Panc1 (cell line): ENCODE measurements at regions not wholly inside any gene's neighbourhood (a gene's known extent, or its start where the extent isn't known, plus 50 kb on each side); places are given as distances from the start of the nearest gene placed in this dataset.

Source experiments
- ATAC-seq: fragments of 200-7000 bp; cut with Tn5 transposase; 2 replicates; pipeline ENCODE4 v1.9.1; 2020; ENCODE audit warnings: mild to moderate bottlenecking, moderate library complexity
- BruUV-seq: library from RNA; stranded (reverse); fragments of 400-500 nt; replicated peaks from 2 replicates; lab custom pipeline; 2021; lab: Mats Ljungman, UMichigan
- CTCF ChIA-PET: fragments of 300-600 bp; sonication (Branson Sonifier 250); formaldehyde crosslinking; loops from one replicate; lab custom pipeline; 2022; ENCODE audit warnings: antibody characterized with exemption; lab: Charles Lee
- POLR2A ChIA-PET: fragments of 300-600 bp; sonication (Branson Sonifier 250); formaldehyde crosslinking; loops from one replicate; lab custom pipeline; 2022; ENCODE audit warnings: antibody characterized with exemption; lab: Charles Lee
- DNase-seq: peaks from one replicate; pipeline ENCODE4 v3.0.0-alpha.2; 2010; ENCODE audit warnings: low read depth, low spot score
- H3K27ac ChIP-seq: 2 replicates; pipeline ENCODE4 v1.5.1; 2011; ENCODE audit warnings: mild to moderate bottlenecking, low read length, inconsistent platforms
- H3K27me3 ChIP-seq: fragments of 200-500 bp; sonication (Bioruptor generic); 2 replicates; pipeline ENCODE4 v1.6.0; 2014; ENCODE audit warnings: low read length, inconsistent platforms; ENCODE audit not compliant: control insufficient read depth, insufficient read depth
- H3K36me3 ChIP-seq: fragments of 200-500 bp; sonication (Bioruptor generic); 2 replicates; pipeline ENCODE4 v1.5.1; 2014; ENCODE audit warnings: inconsistent platforms, mild to moderate bottlenecking, low read length, moderate library complexity; ENCODE audit not compliant: control insufficient read depth, insufficient read depth
- H3K4me1 ChIP-seq: 2 replicates; pipeline ENCODE4 v1.5.1; 2011; ENCODE audit warnings: inconsistent platforms, mild to moderate bottlenecking, low read length, moderate library complexity; ENCODE audit not compliant: control insufficient read depth, insufficient read depth
- H3K4me3 ChIP-seq, 2 experiments: 2 replicates each; pipeline ENCODE4 v1.5.1; 2011 to 2012; ENCODE audit warnings: low read depth in 2 of 2, low read length in 2 of 2, mild to moderate bottlenecking in 2 of 2, inconsistent platforms in 1 of 2, moderate library complexity in 1 of 2
- H3K9me3 ChIP-seq: fragments of 200-500 bp; sonication (Bioruptor generic); 2 replicates; pipeline ENCODE4 v1.5.1; 2014; ENCODE audit warnings: low read depth, mild to moderate bottlenecking, inconsistent platforms, low read length, moderate library complexity; ENCODE audit not compliant: control insufficient read depth, insufficient read depth
- CTCF ChIP-seq: fragments of 450-650 bp; IDR thresholded peaks from 2 replicates; pipeline ENCODE4 v1.5.1; 2017; ENCODE audit warnings: mild to moderate bottlenecking
- POLR2AphosphoS5 ChIP-seq: IDR thresholded peaks from 2 replicates; pipeline ENCODE4 v1.6.1; 2012; ENCODE audit warnings: mild to moderate bottlenecking, low read depth, low read length, moderate library complexity
- SIN3A ChIP-seq: IDR thresholded peaks from 2 replicates; pipeline ENCODE4 v1.6.1; 2012; ENCODE audit warnings: low read depth, mild to moderate bottlenecking, low read length, moderate library complexity, borderline replicate concordance; ENCODE audit not compliant: insufficient read depth
- TCF7L2 ChIP-seq: IDR thresholded peaks from 2 replicates; pipeline ENCODE4 v1.6.1; 2011; ENCODE audit warnings: mild to moderate bottlenecking, low read depth, low read length, inconsistent platforms
- in situ Hi-C: cut with HindIII; loops from 2 replicates; pipeline ENCODE4 v1.10.0; 2016; ENCODE audit warnings: low sequenced_read_pairs, low pct_unique_long_range_greater_than_20kb
- intact Hi-C: fragments of 100-400 bp; cut with micrococcal nuclease; formaldehyde crosslinking; loops from one replicate; pipeline ENCODE4 v1.10.0; 2022; ENCODE audit not compliant: unreplicated experiment
- TF ChIP-seq, protein P1 (sequence below), 2 experiments: IDR thresholded peaks; 2 replicates each; pipeline ENCODE4 v1.6.1; 2011 to 2012; ENCODE audit warnings: low read depth in 2 of 2, control low read depth in 1 of 2, low read length in 1 of 2, mild to moderate bottlenecking in 1 of 2, moderate library complexity in 1 of 2; ENCODE audit not compliant: insufficient read depth in 1 of 2

- Histone ChIP-seq H3K4me3 (no peak overlapping the region), H3K27me3 (no peaks in the 10 kb centered on the region), H3K36me3 (no peaks in the 10 kb centered on the region), H3K27ac (no peak overlapping the region), H3K4me1 (no peaks in the 10 kb centered on the region), H3K9me3 (no peaks in the 10 kb centered on the region)
- ATAC-seq = no peak
- ChIA-PET CTCF (no interaction called here), POLR2A (no interaction called here)
- DNase-seq = no peak
- no TSS peak for BruUV-seq
- in situ Hi-C loops (no loop called here), intact Hi-C loops (no loop called here)
- no peak for TF ChIP-seq POLR2AphosphoS5
- TF ChIP-seq TCF7L2 = no peak
- TF ChIP-seq CTCF = no peak
- no peak for TF ChIP-seq SIN3A
- TF ChIP-seq, protein P1, sequence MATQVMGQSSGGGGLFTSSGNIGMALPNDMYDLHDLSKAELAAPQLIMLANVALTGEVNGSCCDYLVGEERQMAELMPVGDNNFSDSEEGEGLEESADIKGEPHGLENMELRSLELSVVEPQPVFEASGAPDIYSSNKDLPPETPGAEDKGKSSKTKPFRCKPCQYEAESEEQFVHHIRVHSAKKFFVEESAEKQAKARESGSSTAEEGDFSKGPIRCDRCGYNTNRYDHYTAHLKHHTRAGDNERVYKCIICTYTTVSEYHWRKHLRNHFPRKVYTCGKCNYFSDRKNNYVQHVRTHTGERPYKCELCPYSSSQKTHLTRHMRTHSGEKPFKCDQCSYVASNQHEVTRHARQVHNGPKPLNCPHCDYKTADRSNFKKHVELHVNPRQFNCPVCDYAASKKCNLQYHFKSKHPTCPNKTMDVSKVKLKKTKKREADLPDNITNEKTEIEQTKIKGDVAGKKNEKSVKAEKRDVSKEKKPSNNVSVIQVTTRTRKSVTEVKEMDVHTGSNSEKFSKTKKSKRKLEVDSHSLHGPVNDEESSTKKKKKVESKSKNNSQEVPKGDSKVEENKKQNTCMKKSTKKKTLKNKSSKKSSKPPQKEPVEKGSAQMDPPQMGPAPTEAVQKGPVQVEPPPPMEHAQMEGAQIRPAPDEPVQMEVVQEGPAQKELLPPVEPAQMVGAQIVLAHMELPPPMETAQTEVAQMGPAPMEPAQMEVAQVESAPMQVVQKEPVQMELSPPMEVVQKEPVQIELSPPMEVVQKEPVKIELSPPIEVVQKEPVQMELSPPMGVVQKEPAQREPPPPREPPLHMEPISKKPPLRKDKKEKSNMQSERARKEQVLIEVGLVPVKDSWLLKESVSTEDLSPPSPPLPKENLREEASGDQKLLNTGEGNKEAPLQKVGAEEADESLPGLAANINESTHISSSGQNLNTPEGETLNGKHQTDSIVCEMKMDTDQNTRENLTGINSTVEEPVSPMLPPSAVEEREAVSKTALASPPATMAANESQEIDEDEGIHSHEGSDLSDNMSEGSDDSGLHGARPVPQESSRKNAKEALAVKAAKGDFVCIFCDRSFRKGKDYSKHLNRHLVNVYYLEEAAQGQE (IDR thresholded peaks at IDR 0.05; ENCODE audit: insufficient read depth in 1 of 2, low read depth in 2 of 2, low read length in 1 of 2) = no peak
Measured at GRCh38 chr3:117349566-117349965, 640.0 kb downstream of the TUSC7 start.

DNA sequence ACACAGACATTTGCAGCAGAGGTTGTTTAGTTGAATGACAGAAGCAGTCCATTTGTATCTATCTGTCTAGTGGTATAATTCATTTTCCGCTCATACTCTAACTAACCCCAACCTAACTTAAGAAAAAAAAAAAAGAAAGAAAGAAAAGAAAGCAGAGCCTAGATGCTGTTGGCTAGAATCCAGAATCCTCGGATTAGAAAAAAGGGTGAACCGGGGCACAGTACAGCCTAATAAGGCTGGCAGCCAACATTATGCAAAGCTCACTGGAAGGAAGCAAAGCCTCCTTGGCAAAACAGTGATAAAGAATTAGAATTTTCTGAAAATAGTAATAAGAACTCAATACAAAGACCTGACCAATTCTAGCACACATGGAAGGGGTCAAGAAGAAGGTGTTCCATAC lies 640.8 kb downstream of the TUSC7 start:
- DNase-seq = no peak
- ATAC-seq = no peak
- H3K4me3 ChIP-seq = no peak overlapping the region
- H3K27me3 ChIP-seq = no peaks in the 10 kb centered on the region
- H3K36me3 ChIP-seq = no peaks in the 10 kb centered on the region
- no peaks in the 10 kb centered on the region for H3K4me1 ChIP-seq
- POLR2A ChIA-PET = no interaction called here
- in situ Hi-C loops (no loop called here), intact Hi-C loops (loop anchor here (10.0 kb wide), 1 partner anchor 336 kb away; no protein-coding TSS in a partner anchor)
- TF ChIP-seq TCF7L2 (no peak), CTCF (no peak), POLR2AphosphoS5 (no peak), SIN3A (no peak)
- TF ChIP-seq, protein P1 (IDR thresholded peaks at IDR 0.05; ENCODE audit: insufficient read depth in 1 of 2, low read depth in 2 of 2, low read length in 1 of 2) = no peak
- H3K27ac ChIP-seq = no peak overlapping the region
- no peaks in the 10 kb centered on the region for H3K9me3 ChIP-seq
- BruUV-seq = no TSS peak
- CTCF ChIA-PET = no interaction called here
